ENCODE measurements at regions not wholly inside any gene's neighbourhood (a gene's known extent, or its start where the extent isn't known, plus 50 kb on each side); places are given as distances from the start of the nearest gene placed in this dataset.

DNA sequence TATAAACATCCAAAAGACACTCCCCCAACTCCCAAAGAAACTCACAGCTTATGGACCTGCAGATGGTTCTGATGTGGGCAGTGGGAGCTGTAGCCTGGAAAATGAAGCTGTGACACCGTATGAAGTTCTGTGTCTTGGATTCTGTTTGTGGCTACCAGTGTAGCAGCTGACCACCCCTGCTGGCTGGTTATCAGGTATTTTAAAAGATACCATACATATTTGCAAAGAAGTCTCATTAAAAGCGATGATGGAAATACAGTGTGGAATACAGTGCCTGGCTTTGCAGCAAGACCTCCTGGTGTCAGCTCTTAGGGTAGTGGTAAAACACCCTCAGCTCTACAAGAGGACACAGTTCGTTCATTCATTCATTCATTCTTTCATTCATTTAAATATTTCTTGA, 194.3 kb upstream of the PRKCQ start:
- in situ Hi-C loops (cut with MboI; ENCODE audit: low pct_ligation_motif_present in 1 of 4, low pct_unique_long_range_greater_than_20kb in 1 of 4, low sequenced_read_pairs in 3 of 4), result no loop called here
- H3K36me3 ChIP-seq, result no peaks in the 10 kb centered on the region
- H3K27ac ChIP-seq, result no peak overlapping the region
- DNase-seq, result no peak
- no peaks in the 10 kb centered on the region for H3K4me1 ChIP-seq
- H3K9me3 ChIP-seq, result no peaks in the 10 kb centered on the region
- 68 to 72% methylated on average over 3 of the region's 3 CpGs for WGBS, 2 donors (ENCODE audit: low coverage in 1 of 2)
- no peaks in the 10 kb centered on the region for H3K27me3 ChIP-seq
- TF ChIP-seq POLR2A (IDR thresholded peaks at IDR 0.05), result no peak
- no peak for TF ChIP-seq EP300 (IDR thresholded peaks at IDR 0.05; ENCODE audit: low read depth)
- TF ChIP-seq, protein P1, sequence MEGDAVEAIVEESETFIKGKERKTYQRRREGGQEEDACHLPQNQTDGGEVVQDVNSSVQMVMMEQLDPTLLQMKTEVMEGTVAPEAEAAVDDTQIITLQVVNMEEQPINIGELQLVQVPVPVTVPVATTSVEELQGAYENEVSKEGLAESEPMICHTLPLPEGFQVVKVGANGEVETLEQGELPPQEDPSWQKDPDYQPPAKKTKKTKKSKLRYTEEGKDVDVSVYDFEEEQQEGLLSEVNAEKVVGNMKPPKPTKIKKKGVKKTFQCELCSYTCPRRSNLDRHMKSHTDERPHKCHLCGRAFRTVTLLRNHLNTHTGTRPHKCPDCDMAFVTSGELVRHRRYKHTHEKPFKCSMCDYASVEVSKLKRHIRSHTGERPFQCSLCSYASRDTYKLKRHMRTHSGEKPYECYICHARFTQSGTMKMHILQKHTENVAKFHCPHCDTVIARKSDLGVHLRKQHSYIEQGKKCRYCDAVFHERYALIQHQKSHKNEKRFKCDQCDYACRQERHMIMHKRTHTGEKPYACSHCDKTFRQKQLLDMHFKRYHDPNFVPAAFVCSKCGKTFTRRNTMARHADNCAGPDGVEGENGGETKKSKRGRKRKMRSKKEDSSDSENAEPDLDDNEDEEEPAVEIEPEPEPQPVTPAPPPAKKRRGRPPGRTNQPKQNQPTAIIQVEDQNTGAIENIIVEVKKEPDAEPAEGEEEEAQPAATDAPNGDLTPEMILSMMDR (IDR thresholded peaks at IDR 0.05), result no peak
- TF ChIP-seq POLR2AphosphoS5 (IDR thresholded peaks at IDR 0.05), result no peak
- intact Hi-C loops (cut with DNase I; ENCODE audit: low total_unique reads), result no loop called here
- H3K4me3 ChIP-seq, result no peak overlapping the region

DNA sequence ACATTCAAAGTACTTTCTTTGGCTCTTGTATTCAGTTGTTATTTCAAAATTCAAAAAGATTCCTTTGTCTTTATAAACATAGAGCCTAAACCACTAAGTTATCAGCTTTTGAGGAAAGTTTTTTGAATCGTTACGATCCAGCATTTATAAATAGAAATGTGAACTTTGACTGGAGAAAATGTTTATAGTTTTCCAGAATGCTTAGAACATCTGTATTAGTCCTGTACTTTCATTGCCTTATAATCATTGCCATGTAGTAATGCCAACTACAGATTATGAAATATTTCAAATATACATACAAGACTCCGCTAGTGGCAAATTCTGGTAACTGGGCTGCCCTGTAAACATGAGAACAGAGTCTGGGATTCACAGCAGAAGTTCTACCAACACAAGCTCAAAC, 191.3 kb upstream of the PRKCQ start:
- intact Hi-C loops (cut with DNase I; ENCODE audit: low total_unique reads), result no loop called here
- 56 to 80% methylated on average over 3 of the region's 3 CpGs for WGBS, 2 donors (ENCODE audit: low coverage in 1 of 2)

DNA sequence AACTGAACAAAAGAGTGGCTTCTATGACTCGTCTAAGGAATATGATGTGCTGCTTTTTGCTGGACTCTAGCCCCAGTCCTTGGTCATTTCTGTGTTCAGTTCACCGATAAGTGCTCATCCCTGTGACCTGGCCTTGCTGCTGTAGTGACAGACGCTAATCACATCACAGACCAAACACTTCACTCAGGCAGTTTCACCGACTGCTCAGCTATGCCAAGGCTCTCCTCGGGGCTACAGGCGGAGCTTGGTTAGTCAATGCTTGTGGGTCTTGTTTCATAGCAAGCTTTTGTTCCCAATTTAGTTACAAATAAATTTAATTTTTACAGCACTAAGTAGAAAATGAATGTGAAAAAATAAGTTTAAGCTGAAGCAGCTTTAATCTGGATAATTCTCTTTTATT, 190.8 kb upstream of the PRKCQ start:
- intact Hi-C loops (cut with DNase I; ENCODE audit: low total_unique reads), result no loop called here

More for the DNA sequence above, 191.3 kb upstream of the PRKCQ start:
- Histone ChIP-seq H3K27me3 (no peaks in the 10 kb centered on the region), H3K27ac (no peak overlapping the region), H3K4me3 (no peak overlapping the region), H3K4me1 (no peaks in the 10 kb centered on the region), H3K9me3 (no peaks in the 10 kb centered on the region), H3K36me3 (no peaks in the 10 kb centered on the region)
- no peak for DNase-seq
- in situ Hi-C loops (cut with MboI; ENCODE audit: low pct_ligation_motif_present in 1 of 4, low pct_unique_long_range_greater_than_20kb in 1 of 4, low sequenced_read_pairs in 3 of 4), result no loop called here
- no peak for TF ChIP-seq EP300 (IDR thresholded peaks at IDR 0.05; ENCODE audit: low read depth)
- TF ChIP-seq, protein P1 (IDR thresholded peaks at IDR 0.05), result no peak
- no peak for TF ChIP-seq POLR2AphosphoS5 (IDR thresholded peaks at IDR 0.05)
- no peak for TF ChIP-seq POLR2A (IDR thresholded peaks at IDR 0.05)

DNA sequence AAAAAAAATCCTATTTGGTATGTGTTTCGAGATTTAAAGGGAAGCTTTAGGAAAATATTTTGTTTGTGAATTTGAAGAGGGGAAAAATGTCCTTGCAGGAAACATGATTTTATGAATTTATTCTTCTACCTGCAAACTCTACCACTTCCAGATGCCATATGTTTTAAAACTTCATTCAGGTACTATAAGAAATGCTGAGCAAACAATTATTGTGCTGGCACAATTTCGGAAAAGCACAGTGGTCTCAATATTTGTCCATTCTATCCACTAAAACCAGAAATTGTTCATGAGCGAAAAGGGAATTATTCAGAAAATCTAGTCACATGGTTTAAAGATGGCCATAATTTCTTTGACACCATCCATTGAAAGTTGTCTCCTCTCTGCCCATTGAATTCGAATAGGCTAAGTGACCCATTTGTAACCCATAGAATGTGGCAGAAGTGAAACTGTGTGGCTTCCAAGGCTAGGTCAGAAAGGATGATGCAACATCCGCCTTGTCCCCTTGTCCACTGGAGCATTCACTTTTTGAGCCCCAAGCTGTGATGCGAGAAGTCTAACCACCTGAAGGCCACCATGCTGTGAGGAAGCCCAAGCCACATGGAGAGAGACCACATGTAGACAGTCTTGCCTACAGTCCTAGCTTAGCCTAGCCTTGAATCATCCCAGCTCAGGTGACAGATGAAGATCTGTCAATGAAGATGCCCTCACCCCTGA, 189.8 kb upstream of the PRKCQ start:
- no peak for DNase-seq
- H3K27me3 ChIP-seq, result no peaks in the 10 kb centered on the region
- TF ChIP-seq POLR2A (IDR thresholded peaks at IDR 0.05), result no peak
- no peak for TF ChIP-seq POLR2AphosphoS5 (IDR thresholded peaks at IDR 0.05)
- TF ChIP-seq, protein P1 (IDR thresholded peaks at IDR 0.05), result no peak
- TF ChIP-seq EP300 (IDR thresholded peaks at IDR 0.05; ENCODE audit: low read depth), result no peak
- in situ Hi-C loops (cut with MboI; ENCODE audit: low pct_ligation_motif_present in 1 of 4, low pct_unique_long_range_greater_than_20kb in 1 of 4, low sequenced_read_pairs in 3 of 4) (no loop called here), intact Hi-C loops (cut with DNase I; ENCODE audit: low total_unique reads) (no loop called here)
- H3K36me3 ChIP-seq, result no peaks in the 10 kb centered on the region
- H3K9me3 ChIP-seq, result no peaks in the 10 kb centered on the region
- H3K27ac ChIP-seq, result no peak overlapping the region
- H3K4me3 ChIP-seq, result no peak overlapping the region
- no peaks in the 10 kb centered on the region for H3K4me1 ChIP-seq
- 77 to 89% methylated on average over 4 to 6 of the region's 6 CpGs for WGBS, 2 donors (ENCODE audit: low coverage in 1 of 2)

More for the DNA sequence above, 190.8 kb upstream of the PRKCQ start:
- Histone ChIP-seq H3K27ac (no peak overlapping the region), H3K27me3 (no peaks in the 10 kb centered on the region), H3K36me3 (no peaks in the 10 kb centered on the region), H3K9me3 (no peaks in the 10 kb centered on the region), H3K4me3 (no peak overlapping the region), H3K4me1 (no peaks in the 10 kb centered on the region)
- in situ Hi-C loops (cut with MboI; ENCODE audit: low pct_ligation_motif_present in 1 of 4, low pct_unique_long_range_greater_than_20kb in 1 of 4, low sequenced_read_pairs in 3 of 4), result no loop called here
- TF ChIP-seq, protein P1 (IDR thresholded peaks at IDR 0.05), result no peak
- TF ChIP-seq POLR2AphosphoS5 (IDR thresholded peaks at IDR 0.05) (no peak), POLR2A (IDR thresholded peaks at IDR 0.05) (no peak), EP300 (IDR thresholded peaks at IDR 0.05; ENCODE audit: low read depth) (no peak)
- 65 to 87% methylated on average over 6 of the region's 6 CpGs for WGBS, 2 donors (ENCODE audit: low coverage in 1 of 2)
- DNase-seq, result no peak

All from transverse colon (tissue), 4 donors.